IMR-90 (cell line): ENCODE measurements at regions not wholly inside any gene's neighbourhood (a gene's known extent, or its start where the extent isn't known, plus 50 kb on each side); places are given as distances from the start of the nearest gene placed in this dataset.

Source experiments
- CEBPB ChIP-seq: IDR thresholded peaks from 2 replicates; pipeline ENCODE4 v1.6.1; 2012; ENCODE audit warnings: low read depth, low read length, improper control_type of control experiment
- NFE2L2 ChIP-seq: fragments of 150-350 bp; IDR thresholded peaks from 2 replicates; pipeline ENCODE4 v1.6.1; 2016; ENCODE audit warnings: low read depth, mild to moderate bottlenecking, low read length
- RAD21 ChIP-seq: IDR thresholded peaks from 2 replicates; pipeline ENCODE4 v1.6.1; 2012; ENCODE audit warnings: low read length, improper control_type of control experiment
- RCOR1 ChIP-seq: IDR thresholded peaks from 2 replicates; pipeline ENCODE4 v1.6.1; 2012; ENCODE audit warnings: mild to moderate bottlenecking, low read length, improper control_type of control experiment; ENCODE audit not compliant: insufficient replicate concordance
- TF ChIP-seq, protein P1 (sequence below): conservative IDR thresholded peaks from 2 replicates; pipeline ENCODE4 v1.5.1; 2012; ENCODE audit warnings: mild to moderate bottlenecking, low read depth, low read length, improper control_type of control experiment

DNA sequence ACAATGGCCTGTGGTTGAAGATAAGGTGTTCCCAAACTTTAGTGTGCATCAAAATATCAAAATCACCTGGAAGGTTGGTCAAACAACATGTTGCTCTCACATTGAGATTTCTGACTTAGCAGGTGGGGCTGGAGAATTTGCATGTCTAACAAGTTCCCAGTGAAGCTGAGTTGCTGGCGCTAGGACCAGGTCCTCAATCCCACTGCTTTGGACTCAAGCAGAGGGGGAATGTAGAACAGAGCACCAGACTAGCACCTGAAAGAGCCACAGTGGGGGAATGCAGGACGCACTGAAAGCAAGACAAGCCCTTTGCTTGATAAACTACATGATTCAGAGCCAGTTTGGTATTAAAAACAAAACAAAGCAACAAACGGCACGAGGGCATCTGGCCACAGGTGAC lies 458.1 kb downstream of the MTRR start:
- TF ChIP-seq NFE2L2 (no peak), RCOR1 (no peak), RAD21 (no peak), CEBPB (no peak)
- TF ChIP-seq, protein P1, sequence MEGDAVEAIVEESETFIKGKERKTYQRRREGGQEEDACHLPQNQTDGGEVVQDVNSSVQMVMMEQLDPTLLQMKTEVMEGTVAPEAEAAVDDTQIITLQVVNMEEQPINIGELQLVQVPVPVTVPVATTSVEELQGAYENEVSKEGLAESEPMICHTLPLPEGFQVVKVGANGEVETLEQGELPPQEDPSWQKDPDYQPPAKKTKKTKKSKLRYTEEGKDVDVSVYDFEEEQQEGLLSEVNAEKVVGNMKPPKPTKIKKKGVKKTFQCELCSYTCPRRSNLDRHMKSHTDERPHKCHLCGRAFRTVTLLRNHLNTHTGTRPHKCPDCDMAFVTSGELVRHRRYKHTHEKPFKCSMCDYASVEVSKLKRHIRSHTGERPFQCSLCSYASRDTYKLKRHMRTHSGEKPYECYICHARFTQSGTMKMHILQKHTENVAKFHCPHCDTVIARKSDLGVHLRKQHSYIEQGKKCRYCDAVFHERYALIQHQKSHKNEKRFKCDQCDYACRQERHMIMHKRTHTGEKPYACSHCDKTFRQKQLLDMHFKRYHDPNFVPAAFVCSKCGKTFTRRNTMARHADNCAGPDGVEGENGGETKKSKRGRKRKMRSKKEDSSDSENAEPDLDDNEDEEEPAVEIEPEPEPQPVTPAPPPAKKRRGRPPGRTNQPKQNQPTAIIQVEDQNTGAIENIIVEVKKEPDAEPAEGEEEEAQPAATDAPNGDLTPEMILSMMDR, result no peak
